ENCODE measurements at regions not wholly inside any gene's neighbourhood (a gene's known extent, or its start where the extent isn't known, plus 50 kb on each side); places are given as distances from the start of the nearest gene placed in this dataset.
"Not testable (repeated sequence)": the region's sequence is repeated elsewhere in the genome, so short reads cannot be mapped to it uniquely, and the experiment has no call there.

DNA sequence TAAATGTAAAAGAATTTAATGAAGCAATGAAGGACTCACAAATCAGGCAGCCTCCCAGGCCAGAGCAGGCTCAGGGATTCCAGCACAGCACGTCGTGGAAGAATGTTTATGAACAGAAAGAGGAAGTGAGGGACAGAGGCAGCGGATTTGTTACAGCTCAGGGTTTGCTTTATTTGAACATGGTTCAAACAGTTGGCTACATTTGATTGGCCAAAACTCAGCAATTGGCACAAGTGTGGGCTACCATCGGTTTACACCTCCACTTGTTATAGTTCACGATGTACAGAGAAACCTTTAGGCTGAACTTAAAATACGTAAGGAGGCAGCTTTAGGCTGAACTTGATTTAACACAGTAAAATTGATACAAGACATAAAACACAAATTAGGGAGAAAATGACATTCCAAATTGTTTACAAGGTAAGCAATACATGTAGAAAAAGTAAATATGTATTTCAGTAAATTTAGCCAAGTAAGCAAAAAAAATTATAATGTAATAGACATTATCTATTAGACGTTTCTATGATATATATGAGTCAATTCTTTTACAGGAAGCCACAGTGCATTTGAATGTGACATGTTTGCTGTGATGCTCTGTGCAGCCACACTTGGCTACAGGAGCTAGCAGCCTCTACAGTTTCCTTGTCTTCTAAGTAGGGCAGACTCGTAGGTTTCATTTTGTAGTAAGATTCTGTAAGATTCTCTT lies 126.5 kb downstream of the ADSS2 start:
- DNase-seq, result no peak

DNA sequence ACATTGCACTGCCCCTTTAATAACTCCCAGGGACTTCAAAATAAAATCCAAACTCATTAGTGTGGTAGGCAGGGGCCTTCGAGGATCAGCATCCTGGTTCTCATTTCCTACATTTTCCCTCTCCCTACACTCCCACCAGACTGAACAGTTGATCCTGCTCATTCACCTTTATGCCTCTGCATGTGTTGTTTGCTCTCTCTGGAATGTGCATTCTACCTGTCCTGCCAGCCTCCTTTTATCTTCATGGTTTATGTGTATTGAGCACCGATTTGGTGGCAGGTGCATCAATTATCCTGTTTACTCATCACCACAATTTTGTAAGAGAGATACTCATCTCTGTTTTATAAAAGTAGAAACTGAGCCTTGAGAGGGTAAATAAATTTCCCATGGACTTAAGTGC lies 125.0 kb downstream of the ADSS2 start:
- no peak for DNase-seq

DNA sequence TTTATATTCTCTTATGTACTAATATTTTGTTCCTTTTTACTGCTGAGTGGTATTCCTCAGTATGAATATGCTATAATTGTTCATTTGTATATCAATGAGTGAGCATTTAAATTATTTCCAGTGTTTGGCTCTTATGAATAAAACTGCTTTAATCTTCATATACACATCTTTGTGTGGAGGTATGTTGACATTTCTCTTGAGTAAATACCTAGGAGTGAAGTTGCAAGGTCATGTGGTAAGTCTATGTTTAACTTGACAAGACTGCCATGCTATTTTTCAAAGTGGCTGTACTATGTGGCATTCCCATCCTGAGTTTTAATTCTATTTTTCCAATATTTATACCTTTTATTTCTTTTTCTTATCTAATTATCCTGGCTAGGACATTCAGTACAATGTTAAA lies 124.2 kb downstream of the ADSS2 start:
- DNase-seq, result no peak

DNA sequence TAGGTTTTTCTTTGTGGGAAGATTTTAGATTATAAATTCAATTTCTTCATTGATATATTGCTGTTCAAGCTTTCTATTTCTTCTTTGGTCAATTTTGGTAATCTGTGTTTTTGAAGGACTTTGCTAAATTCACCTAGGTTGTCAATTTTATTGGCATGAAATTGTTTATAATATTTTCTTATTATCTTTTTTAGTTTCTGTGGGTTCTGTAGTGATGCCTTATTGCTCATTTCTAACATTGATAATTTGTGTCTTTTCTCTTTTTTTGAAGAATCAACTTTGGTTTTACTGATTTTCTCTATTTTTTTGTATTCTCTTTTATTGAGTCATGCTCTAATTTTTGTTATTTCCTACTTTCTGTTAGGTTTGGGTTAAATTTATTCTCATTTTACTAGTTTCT lies 123.2 kb downstream of the ADSS2 start:
- DNase-seq, result no peak

DNA sequence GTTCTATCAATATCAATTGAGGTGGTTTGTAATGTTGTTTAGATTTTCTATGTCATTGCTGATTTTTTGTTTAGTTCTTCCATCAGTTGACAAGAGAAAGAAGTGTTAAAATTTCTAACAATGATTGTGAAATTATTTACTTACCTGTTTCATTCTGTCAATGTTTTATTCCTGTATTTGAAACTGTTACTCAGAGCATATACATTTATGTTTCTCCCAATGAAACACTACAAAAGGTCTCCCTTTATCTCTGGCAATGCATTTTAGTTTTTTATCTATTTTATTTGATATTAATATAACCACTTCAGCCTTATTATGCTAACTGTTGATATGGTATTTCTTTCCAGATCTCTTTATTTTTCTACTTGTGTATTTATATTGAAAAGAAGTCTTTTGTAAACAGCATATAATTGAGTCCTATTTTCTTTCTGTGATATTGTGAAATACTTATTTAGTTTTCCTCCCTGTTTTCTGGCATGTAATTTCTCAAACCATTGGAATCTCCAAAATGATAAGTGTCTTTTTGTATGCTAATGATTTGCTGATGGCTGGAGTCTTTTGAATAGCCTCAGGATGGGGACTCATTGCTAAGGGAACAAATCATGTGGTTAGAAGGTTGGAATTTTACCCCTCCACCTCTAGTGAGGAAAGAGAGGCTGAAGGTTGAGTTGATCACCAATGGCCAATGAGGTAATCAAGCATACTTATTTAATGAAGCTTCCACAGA lies 122.0 kb downstream of the ADSS2 start:
- DNase-seq, result no peak

DNA sequence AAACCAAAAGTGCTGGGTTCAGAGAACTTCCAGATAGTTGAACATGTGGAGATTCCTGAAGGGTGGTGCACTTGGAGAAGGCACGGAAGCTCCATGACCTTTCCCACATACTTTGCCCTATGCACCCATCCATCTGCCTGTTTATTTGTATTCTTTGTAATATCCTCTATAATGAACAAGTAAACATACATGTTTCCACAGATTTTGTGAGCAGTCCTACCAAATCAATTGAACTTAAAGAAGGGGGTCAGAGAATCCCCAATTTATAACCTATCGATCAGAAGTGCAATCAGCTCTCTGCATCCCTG lies 121.4 kb downstream of the ADSS2 start:
- DNase-seq, result no peak

DNA sequence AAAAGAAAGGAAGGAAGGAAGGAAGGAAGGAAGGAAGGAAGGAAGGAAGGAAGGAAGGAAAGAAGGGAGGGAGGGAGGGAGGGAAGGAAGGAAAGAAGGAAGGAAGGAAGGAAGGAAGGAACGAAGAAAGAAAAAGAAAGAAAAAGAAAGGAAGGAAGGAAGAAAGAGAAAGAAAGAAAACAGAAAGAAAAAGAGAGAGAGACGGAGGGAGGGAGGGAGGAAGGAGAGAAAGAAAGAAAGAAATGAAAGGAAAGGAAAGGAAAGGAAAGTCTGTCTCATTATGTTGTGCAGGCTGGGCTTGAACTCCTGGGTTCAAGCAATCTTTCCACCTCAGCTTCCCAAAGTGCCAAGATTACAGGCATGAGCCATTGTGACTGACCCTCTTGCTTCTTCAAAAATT lies 118.9 kb downstream of the ADSS2 start:
- DNase-seq, result not testable (repeated sequence)

DNA sequence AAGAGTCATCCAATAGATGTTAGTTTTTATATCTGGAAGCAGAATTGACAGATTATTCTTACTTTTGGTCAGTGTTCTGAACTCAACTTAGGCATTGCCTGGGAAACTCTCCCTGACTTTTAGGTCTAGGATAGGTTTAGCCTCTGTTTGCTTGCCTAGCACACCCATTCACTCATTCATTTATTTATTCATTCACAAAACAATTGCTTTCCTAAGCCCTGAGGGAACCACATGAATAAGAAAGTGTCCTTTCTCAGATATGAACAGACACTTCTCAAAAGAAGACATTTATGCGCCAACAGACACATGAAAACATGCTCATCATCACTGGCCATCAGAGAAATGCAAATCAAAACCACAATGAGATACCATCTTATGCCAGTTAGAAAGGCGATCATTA lies 117.4 kb downstream of the ADSS2 start:
- not testable (repeated sequence) for DNase-seq

DNA sequence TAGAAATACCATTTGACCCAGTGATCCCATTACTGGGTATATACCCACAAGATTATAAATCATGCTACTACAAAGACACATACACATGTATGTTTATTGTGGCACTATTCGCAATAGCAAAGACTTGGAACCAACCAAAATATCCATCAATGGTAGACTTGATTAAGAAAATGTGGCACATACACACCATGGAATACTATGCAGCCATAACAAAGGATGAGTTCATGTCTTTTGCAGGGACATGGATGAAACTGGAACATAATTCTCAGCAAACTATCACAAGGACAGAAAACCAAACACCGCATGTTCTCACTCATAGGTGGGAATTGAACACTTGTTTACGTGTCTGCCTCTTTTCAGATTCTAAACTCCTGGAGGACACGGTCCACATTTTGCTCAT lies 116.9 kb downstream of the ADSS2 start:
- not testable (repeated sequence) for DNase-seq

DNA sequence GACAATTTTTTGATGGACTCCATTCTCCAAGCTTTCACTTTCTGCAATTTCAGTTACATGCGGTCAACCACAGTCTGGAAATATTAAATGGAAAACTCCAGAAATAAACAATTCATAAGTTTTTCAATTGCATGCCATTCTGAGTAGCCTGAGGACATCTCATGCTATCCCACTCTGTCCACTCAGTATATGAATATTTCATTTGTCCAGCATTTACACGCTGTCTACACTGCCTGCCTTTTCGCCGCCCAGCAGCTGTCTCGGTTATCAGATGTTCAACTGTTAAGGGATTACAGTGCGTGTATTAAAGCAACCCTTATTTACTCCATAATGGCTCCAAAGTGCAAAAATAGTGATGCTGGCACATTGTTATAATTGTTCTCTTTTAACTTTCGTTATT lies 116.3 kb downstream of the ADSS2 start:
- DNase-seq, result no peak

DNA sequence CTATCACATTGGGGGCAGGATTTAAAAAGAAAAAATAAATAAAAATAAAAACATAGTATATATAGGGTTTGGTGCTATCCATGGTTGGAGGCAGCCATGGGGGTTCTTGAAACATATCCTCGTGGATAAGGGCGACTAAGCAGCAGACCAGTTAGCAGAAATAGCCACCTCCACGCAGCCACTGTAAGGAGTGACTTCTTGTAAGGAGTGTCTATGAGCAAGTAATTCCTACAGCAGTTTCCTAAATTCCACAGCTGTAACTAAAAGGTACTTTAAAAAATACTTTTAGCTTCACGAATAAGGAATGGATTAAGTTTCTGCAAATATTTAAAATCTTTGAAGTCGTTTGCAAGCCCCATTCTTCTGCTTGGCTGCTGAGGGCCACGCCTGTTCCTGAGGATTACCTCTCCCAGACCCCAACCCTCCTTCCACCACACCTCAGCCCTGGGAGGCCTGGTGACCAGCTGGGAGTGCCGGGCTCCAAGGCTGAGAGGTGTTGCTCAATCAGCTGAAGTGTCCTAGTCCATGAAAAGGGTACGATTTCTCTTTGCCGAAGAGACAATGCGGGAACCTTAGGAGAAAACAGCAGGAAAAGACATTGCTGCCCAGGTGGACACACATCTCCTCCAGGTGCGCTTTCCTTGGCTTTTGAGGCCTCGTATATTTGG lies 115.3 kb downstream of the ADSS2 start:
- DNase-seq, result no peak

DNA sequence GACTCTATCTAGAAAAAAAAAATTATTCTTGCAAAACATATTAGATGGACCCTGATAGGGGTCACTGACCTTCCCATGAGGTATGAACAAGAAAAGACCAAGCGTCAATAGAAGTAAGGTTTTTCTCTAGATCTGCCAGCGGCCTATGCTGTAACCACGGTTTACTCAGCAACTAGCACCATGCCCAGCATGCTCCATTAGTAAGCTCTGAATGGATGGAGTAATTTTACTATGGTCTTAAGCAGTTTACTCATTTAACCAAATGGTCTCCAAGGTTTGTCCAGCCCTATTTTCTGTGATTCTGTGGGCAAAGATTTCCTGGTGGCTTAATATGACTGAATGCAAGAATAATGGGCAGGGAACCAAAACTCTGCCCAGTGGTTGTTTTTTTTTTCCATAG lies 113.9 kb downstream of the ADSS2 start:
- no peak for DNase-seq

DNA sequence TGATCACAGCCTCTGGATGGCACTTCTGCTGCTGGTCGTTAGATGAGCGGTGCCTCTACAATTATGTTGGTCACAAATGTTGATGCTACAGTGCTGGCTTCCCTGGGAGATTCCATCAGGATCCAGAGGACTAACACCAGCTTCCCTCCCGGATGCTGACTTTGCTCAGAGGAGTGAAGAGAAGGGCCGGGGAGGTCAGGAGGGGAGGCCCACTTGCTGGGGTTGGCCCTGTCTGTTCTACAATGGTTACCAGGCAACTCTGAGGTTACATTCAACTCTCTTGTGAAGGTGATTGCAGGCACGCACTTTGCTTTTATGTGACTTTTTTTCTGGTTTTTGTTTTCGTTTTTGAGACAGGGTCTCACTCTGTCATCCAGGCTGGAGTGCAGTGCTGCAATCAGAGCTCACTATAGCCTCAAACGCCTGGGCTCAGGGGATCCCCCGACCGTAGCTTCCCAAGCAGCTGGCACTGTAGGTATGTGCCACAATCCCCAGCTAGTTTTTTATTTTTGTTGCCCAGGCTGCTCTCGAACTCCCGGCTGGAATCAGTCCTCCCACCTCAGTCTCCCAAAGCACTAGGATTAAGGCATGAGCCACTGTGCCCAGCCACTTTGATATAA lies 112.5 kb downstream of the ADSS2 start:
- DNase-seq, result no peak

DNA sequence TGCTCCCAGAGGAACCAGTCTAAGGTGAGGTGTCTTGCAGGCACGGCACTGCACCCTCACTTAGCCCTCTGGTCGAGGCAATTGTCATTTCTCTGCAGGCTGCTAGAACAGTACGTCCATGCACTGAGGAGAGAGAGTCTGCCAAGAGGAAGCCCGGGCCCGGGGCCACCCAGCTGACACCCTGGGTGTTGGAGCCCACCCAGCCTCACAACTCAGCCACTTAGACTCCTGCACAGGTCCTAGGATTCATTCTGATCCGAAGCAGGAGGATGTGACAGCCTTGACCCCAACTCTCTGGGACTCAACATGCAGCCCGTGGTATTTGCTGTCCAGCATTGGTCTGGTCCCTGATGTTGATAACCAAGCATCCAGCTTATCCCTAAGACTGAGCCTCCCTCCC lies 111.9 kb downstream of the ADSS2 start:
- DNase-seq, result no peak

DNA sequence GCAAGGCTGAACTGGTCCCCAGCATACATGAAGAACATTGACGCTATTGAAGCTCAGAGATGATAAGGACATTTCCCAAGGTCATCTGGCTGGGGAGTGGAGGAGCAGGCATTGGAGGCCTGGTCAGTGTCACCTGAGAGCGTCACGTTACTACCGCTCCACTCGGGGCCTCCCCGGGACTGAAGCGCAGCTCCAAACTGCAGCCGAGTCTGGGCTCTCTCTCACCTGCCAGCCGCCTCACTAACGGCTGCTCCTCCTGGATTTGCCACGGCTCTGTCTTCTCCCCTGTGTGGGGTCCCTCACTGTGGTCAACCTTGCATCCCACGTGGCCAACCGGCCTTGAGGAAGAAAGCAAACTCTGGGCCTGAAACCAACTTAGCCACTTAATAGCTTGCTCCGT lies 111.3 kb downstream of the ADSS2 start:
- DNase-seq, result no peak

DNA sequence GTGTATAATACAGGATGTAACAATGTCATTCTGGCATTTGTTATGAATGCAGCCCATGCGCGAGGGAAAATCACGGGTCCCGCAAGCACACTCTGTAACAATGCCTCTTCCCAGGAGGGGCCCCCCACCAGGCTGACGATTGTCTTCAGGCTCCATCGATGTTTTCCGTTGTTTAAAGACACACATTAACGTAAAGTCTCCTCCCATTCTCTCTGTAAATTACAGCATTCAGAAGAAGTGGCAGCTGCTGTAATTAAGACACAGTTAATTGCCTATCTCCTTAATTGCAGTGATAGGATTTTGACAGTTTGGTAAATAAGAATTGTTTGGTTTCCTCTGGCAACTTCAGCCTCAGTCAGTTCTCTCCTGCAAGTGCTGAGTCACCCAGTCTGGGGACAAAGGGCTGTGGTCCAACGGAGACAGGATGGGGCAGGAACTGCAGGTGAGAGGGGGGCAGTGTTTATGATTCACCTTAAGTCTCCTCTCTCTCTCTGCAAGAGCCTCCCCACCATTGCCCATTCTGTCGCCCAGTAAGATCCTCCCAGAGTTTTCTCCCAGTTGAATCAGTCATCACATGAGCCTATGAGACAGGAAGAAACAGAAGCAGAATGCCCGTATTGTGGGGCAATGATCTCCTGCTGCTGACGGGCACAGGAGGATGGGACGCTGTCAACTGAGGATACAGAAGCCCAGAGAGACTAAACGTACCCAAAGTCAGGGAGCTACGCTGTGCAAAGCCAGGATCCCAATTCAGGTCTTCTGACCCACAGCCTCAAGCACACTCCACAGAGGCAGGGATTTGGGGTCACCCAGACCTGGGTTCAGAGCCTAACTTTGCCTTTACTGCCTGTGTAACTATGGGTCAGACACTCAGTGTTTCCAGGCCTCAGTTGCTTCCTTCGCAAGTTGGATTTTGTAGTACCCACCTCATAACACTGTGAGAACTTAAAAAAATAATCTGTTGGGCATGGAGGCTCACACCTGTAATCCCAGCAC lies 110.0 kb downstream of the ADSS2 start:
- DNase-seq, result peak; percentile 29 to 49

DNA sequence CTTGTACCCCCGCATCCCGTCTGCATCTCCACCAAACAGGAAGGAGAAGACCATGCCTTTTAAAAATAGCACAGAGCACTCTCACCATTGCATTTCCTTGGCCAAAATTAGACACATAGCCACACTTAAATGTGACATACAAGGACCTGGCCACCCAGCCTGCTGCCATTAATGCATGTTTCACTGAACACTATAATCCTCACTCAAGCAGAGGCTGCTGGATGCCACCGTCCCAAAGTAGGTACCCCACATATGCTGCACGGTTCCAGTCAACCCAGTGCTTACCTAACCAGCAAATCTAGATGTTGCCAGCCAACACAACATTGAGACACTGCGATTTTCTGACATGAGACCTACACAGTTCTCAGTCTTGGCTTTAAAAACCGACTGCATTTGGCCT lies 107.7 kb downstream of the ADSS2 start:
- DNase-seq, result no peak

DNA sequence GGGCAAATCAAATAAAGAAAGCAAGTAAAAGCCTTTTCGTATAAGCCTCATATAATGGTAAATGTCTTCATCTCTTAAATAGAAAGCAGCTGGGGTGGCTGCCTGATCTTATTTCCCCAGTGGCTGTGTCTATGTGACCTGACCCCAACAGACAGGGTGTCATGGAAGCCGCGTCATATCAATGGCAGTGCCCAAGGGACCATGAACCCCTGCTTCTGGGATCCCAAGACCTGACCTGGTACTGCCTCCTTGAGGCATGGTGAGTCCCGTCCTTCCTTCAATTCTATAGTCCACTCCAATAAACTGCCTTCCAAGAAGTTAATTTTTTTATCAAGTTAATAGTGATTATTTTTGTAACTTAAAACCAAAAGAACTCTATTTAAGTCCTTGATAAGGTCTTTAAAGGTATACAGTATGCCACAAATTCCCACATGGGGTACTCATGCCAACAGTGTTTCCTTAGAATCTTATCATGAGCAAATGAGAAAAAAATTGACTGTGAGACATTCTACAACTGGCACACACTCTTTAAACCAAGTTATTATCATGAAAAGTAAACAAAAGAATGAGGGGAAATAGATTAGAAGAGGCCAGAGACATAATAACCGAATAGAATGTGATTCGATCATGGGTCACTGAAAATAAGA lies 104.6 kb downstream of the ADSS2 start:
- DNase-seq, result no peak

DNA sequence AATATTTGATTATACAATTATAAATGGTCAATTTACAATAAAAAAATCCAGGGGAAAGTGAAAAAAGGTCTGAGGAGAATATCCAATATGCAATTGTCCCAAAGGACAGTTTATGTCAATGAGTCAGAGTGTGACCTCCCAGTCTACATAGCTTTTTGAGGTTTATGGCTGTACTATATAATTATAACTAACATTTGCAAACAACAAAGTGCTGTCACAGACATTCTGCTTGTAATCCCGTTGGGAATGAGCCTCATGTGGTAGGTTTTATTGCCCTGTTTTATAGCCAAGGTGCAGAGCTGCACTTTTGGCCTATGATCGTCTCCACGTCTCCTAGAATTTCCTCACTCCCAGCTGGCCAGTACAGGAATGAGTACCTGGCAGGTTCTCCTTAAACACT lies 103.8 kb downstream of the ADSS2 start:
- DNase-seq, result no peak

DNA sequence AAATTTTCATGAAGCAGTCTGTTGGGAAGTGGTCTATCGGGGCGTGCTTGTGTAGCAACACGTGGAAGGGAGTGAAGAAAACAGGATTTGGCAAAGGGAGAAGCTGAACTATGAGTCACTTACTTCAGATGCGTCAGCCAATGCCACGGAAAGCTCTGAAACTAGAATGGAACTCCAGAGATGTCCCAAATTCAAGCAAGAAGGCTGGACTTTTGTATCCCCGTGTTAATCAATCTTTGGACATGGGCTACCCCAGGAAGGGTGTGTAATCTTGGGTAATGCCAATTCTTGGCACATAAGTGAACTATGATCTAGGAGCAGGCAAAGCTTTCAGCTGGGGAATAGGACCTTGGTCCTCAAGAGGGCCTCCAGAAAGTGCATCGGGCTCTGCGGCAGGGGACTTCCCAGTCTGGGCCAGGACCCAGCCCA lies 102.6 kb downstream of the ADSS2 start:
- no peak for DNase-seq

DNA sequence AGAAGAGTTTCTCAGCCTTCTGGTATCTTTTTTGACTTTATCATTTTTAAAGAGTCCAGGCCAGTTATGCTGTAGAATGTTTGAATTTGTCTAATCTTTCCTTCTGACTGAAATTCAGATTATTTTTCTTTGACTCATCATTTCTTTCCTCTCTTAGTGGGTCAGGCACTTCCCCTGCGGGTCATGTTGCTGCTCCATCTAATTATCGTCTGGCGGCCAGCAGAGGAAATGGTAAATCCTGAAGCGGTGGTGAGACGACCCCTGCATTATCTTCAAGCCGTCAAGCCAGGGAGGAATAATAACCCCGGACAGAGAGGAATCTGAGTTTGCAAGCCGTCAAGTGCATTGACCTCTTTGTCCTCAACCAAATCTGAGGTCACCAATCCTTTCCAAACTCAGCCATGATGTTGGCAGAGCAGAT lies 102.1 kb downstream of the ADSS2 start:
- no peak for DNase-seq

DNA sequence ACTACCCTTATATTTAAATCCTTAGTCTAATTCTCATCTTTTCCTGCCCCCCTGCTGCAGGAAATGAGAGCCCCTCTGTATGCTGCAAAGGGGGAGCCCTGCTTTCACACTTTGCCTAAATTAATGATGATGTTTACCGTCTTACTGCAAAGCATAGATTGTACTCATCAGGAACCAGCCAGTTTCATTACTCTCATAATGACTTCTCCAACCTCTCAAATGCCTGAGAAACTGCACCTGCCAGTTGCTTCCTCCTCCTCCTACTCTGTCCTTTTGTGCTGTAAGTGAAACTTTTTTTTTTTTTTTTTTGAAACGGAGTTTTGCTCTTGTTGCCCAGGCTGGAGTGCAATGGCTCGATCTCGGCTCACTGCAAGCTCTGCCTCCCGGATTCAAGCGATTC lies 101.7 kb downstream of the ADSS2 start:
- no peak for DNase-seq

All from hippocampal formation (tissue), 2 donors.